OCI-LY7 (cell line): ENCODE measurements at regions not wholly inside any gene's neighbourhood (a gene's known extent, or its start where the extent isn't known, plus 50 kb on each side); places are given as distances from the start of the nearest gene placed in this dataset.

Source experiments
- BruUV-seq: library from RNA; stranded (reverse); fragments of 400-500 nt; replicated peaks from 2 replicates; lab custom pipeline; 2021; lab: Mats Ljungman, UMichigan
- CTCF ChIA-PET: fragments of 300-600 bp; sonication (Branson Sonifier 250); formaldehyde crosslinking; loops from one replicate; lab custom pipeline; 2022; ENCODE audit warnings: antibody characterized with exemption; ENCODE audit not compliant: unreplicated experiment; lab: Charles Lee
- POLR2A ChIA-PET: fragments of 300-600 bp; sonication (Branson Sonifier 250); formaldehyde crosslinking; loops from one replicate; lab custom pipeline; 2022; ENCODE audit warnings: antibody characterized with exemption; lab: Charles Lee
- DNase-seq: peaks from one replicate; pipeline ENCODE4 v3.0.0-alpha.2; 2015; ENCODE audit warnings: low spot score
- H2AFZ ChIP-seq: fragments of 200-600 bp; sonication (generic), shearing (Covaris generic); 2 replicates; pipeline ENCODE4 v1.6.1; 2014; ENCODE audit warnings: mild to moderate bottlenecking, antibody characterized with exemption, low read length, moderate library complexity
- H3K27ac ChIP-seq: fragments of 200-600 bp; sonication (generic); 2 replicates; pipeline ENCODE4 v1.5.1; 2014; ENCODE audit warnings: mixed run types, low read depth, mild to moderate bottlenecking, moderate library complexity, low read length, inconsistent platforms; ENCODE audit not compliant: poor library complexity, severe bottlenecking
- H3K36me3 ChIP-seq: fragments of 200-600 bp; sonication (generic); 2 replicates; pipeline ENCODE4 v1.6.1; 2014; ENCODE audit warnings: mild to moderate bottlenecking, antibody characterized with exemption, low read length, moderate library complexity, mixed read lengths; ENCODE audit not compliant: insufficient read depth
- H3K4me1 ChIP-seq: fragments of 200-600 bp; sonication (generic); 2 replicates; pipeline ENCODE4 v1.5.1; 2014; ENCODE audit warnings: mild to moderate bottlenecking, low read length; ENCODE audit not compliant: insufficient read depth, poor library complexity, severe bottlenecking
- H3K4me2 ChIP-seq: fragments of 200-600 bp; sonication (generic); 2 replicates; pipeline ENCODE4 v1.6.1; 2014; ENCODE audit warnings: mild to moderate bottlenecking, low read length
- H3K4me3 ChIP-seq: fragments of 200-600 bp; sonication (generic); 2 replicates; pipeline ENCODE4 v1.5.1; 2014; ENCODE audit warnings: mild to moderate bottlenecking, low read depth, low read length; ENCODE audit not compliant: poor library complexity, severe bottlenecking
- H3K79me2 ChIP-seq: fragments of 200-600 bp; sonication (generic); 2 replicates; pipeline ENCODE4 v1.6.1; 2016; ENCODE audit warnings: low read depth, mild to moderate bottlenecking, low read length, moderate library complexity, mixed read lengths; ENCODE audit not compliant: insufficient read depth
- H3K9me2 ChIP-seq: fragments of 200-600 bp; sonication (generic); 2 replicates; pipeline ENCODE4 v1.6.1; 2016; ENCODE audit warnings: mild to moderate bottlenecking, low read length, mixed read lengths; ENCODE audit not compliant: insufficient read depth
- H3K9me3 ChIP-seq: fragments of 200-600 bp; sonication (generic); 2 replicates; pipeline ENCODE4 v1.6.1; 2014; ENCODE audit warnings: mild to moderate bottlenecking, mixed run types, low read length, mixed read lengths
- H4K20me1 ChIP-seq: fragments of 200-600 bp; sonication (generic); 2 replicates; pipeline ENCODE4 v1.6.1; 2014; ENCODE audit warnings: mild to moderate bottlenecking, antibody characterized with exemption, low read length, moderate library complexity, mixed read lengths; ENCODE audit not compliant: insufficient read depth
- EZH2phosphoT487 ChIP-seq: fragments of 200-600 bp; sonication (generic); IDR thresholded peaks from 2 replicates; pipeline ENCODE4 v1.6.1; 2018; ENCODE audit warnings: low read depth, borderline replicate concordance, mild to moderate bottlenecking, mixed run types, antibody characterized with exemption, low read length, moderate library complexity, mixed read lengths
- intact Hi-C: fragments of 100-400 bp; cut with micrococcal nuclease; formaldehyde crosslinking; loops from one replicate; pipeline ENCODE4 v1.10.0; 2022; ENCODE audit not compliant: unreplicated experiment
- TF ChIP-seq, protein P1 (sequence below): fragments of 200-600 bp; sonication (generic); conservative IDR thresholded peaks from 2 replicates; pipeline ENCODE4 v1.5.1; 2014; ENCODE audit warnings: mild to moderate bottlenecking, antibody characterized with exemption, low read length, moderate library complexity, mixed read lengths

DNA sequence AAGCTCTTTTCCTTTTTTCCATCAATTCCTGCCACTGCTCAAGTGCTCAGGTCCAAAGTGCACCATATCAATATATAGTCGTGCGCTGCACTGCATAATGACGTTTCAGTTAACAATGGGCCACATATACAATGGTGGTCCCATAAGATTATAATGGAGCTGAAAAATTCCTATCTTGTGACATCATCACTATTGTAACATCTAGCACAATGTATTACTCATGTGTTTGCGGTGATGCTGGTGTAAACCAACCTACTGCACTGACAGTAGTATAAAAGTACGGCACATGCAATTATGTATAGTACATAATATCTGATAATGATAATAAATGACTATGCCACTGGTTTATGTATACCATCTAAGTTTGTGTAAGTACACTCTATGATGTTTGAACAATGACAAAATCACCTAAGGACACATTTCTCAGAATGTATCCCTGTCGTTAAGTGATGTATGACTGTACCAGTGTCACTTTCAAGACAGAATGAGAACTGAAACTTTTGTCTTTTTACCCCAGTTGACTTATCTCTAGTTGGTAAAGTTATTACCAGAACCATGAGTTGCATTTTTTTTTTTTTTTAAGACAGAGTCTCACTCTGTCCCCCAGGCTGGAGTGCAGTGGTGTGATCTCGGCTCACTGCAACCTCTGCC is 53.7 kb upstream of the INSM2 start:
- no peaks in the 10 kb centered on the region for H3K4me1 ChIP-seq
- TF ChIP-seq, protein P1, sequence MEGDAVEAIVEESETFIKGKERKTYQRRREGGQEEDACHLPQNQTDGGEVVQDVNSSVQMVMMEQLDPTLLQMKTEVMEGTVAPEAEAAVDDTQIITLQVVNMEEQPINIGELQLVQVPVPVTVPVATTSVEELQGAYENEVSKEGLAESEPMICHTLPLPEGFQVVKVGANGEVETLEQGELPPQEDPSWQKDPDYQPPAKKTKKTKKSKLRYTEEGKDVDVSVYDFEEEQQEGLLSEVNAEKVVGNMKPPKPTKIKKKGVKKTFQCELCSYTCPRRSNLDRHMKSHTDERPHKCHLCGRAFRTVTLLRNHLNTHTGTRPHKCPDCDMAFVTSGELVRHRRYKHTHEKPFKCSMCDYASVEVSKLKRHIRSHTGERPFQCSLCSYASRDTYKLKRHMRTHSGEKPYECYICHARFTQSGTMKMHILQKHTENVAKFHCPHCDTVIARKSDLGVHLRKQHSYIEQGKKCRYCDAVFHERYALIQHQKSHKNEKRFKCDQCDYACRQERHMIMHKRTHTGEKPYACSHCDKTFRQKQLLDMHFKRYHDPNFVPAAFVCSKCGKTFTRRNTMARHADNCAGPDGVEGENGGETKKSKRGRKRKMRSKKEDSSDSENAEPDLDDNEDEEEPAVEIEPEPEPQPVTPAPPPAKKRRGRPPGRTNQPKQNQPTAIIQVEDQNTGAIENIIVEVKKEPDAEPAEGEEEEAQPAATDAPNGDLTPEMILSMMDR = no peak
- TF ChIP-seq EZH2phosphoT487 = no peak
- no peaks in the 10 kb centered on the region for H3K9me2 ChIP-seq
- intact Hi-C loops = no loop called here
- no peak overlapping the region for H3K27ac ChIP-seq
- ChIA-PET POLR2A (interaction anchor here (0.6 to 1.7 kb wide), 2 partner anchors 11 to 973 kb away, joined by 3 to 4 read pairs; no protein-coding TSS in a partner anchor), CTCF (no interaction called here)
- no peaks in the 10 kb centered on the region for H3K36me3 ChIP-seq
- H2AFZ ChIP-seq = no peak overlapping the region
- no TSS peak for BruUV-seq
- no peak overlapping the region for H3K4me2 ChIP-seq
- H4K20me1 ChIP-seq = no peaks in the 10 kb centered on the region
- no peaks in the 10 kb centered on the region for H3K9me3 ChIP-seq
- no peaks in the 10 kb centered on the region for H3K79me2 ChIP-seq
- H3K4me3 ChIP-seq = no peak overlapping the region
- DNase-seq = no peak

DNA sequence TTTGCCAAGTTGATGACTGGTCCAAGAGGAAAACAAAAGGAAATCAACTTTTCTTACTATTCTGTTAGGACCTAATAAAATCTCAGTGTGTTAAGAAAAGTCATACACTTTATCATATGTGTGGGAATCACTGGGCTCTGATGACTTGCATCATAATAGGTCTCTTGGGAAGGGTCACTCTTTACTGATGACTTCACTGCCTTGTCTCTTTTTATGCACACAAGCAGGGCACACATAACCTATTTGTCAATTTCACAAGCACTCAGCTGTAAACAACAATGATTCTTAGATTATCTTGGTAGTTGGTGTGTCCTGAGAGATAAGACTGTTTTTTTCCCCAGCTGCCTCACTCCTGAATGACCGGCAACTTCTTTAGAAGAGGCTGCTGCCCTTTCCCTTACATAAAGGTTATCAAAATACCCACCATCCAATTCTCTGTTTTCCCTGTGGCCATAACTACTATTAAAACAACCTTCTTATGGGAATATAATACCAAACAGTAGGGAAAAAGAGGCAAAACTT is 50.9 kb upstream of the INSM2 start:
- ChIA-PET CTCF (no interaction called here), POLR2A (no interaction called here)
- Histone ChIP-seq H3K4me1 (no peaks in the 10 kb centered on the region), H4K20me1 (no peaks in the 10 kb centered on the region), H3K9me3 (no peaks in the 10 kb centered on the region), H3K4me3 (no peak overlapping the region), H3K9me2 (no peaks in the 10 kb centered on the region), H3K27ac (no peak overlapping the region), H3K4me2 (no peak overlapping the region), H2AFZ (no peak overlapping the region), H3K79me2 (no peaks in the 10 kb centered on the region), H3K36me3 (no peaks in the 10 kb centered on the region)
- BruUV-seq = no TSS peak
- TF ChIP-seq, protein P1 = no peak
- TF ChIP-seq EZH2phosphoT487 = no peak
- DNase-seq = no peak
- intact Hi-C loops = no loop called here
